A549 (cell line): ENCODE measurements at regions not wholly inside any gene's neighbourhood (a gene's known extent, or its start where the extent isn't known, plus 50 kb on each side); places are given as distances from the start of the nearest gene placed in this dataset.
"Not testable (repeated sequence)": the region's sequence is repeated elsewhere in the genome, so short reads cannot be mapped to it uniquely, and the experiment has no call there.

Source experiments
- ATAC-seq, 2 experiments: fragments of 200-7000 bp in 1 of 2; fragments of >200 bp in 1 of 2; cut with Nextera tagmentation in 1 of 2; cut with Tn5 transposase in 1 of 2; 3 replicates each; pipeline versions ENCODE4 v1.8.0 to v1.9.1; 2018 to 2020; ENCODE audit warnings: mild to moderate bottlenecking in 1 of 2, moderate library complexity in 1 of 2
- CTCF ChIA-PET: fragments of 300-600 bp; sonication (Branson Sonifier 250); formaldehyde crosslinking; extraction: SDS; loops from one replicate; lab custom pipeline; 2021; ENCODE audit warnings: antibody characterized with exemption, inconsistent platforms; lab: Yijun Ruan, JAX
- POLR2A ChIA-PET: fragments of 350-600 bp; formaldehyde crosslinking; extraction: SDS; loops from one replicate; lab custom pipeline; 2021; ENCODE audit warnings: antibody characterized with exemption, inconsistent platforms; lab: Yijun Ruan, JAX
- DNase-seq, 2 experiments: peaks; one replicate each; pipeline versions ENCODE4 v3.0.0 to v3.0.0-alpha.2; 2011 to 2016; ENCODE audit warnings: low read depth in 1 of 2, low spot score in 1 of 2
- FAIRE-seq: peaks from 2 replicates; lab custom pipeline; 2011; peaks lifted over from hg19 to GRCh38; lab: Jason Lieb, UNC
- H3K27ac ChIP-seq, 2 experiments: fragments of >200 bp; sonication (Bioruptor Twin); formaldehyde crosslinking; 3 replicates each; pipeline ENCODE4 v1.5.1; 2016 to 2017
- H3K4me1 ChIP-seq: fragments of >200 bp; sonication (Bioruptor Twin); formaldehyde crosslinking; 3 replicates; pipeline ENCODE4 v1.6.1; 2016
- H3K4me2 ChIP-seq: fragments of >200 bp; sonication (Bioruptor Twin); formaldehyde crosslinking; 3 replicates; pipeline ENCODE4 v1.6.1; 2016
- H3K4me3 ChIP-seq: fragments of >200 bp; sonication (Bioruptor Twin); formaldehyde crosslinking; 3 replicates; pipeline ENCODE4 v1.5.1; 2016
- H3K9me3 ChIP-seq: fragments of >200 bp; sonication (Bioruptor Twin); formaldehyde crosslinking; 3 replicates; pipeline ENCODE4 v1.6.1; 2016
- ATOH8 ChIP-seq: fragments of 250-450 bp; sonication (Bioruptor Pico); IDR thresholded peaks from 2 replicates; pipeline ENCODE4 v1.5.0; 2020; ENCODE audit warnings: low read depth, mild to moderate bottlenecking, moderate library complexity
- CBX8 ChIP-seq: fragments of 200-600 bp; sonication (generic); IDR thresholded peaks from 2 replicates; pipeline ENCODE4 v1.6.1; 2016
- EHMT2 ChIP-seq: fragments of 200-600 bp; sonication (generic); IDR thresholded peaks from 2 replicates; pipeline ENCODE4 v1.6.1; 2016; ENCODE audit warnings: antibody characterized with exemption, low read depth, mild to moderate bottlenecking, moderate library complexity
- EP300 ChIP-seq, 2 experiments: fragments of >200 bp; sonication (Bioruptor Twin); formaldehyde crosslinking; IDR thresholded peaks; 2 replicates in 1 of 2; 3 replicates in 1 of 2; pipeline ENCODE4 v1.6.1; 2016 to 2017
- ESRRA ChIP-seq: fragments of 150-350 bp; IDR thresholded peaks from 2 replicates; pipeline ENCODE4 v1.6.1; 2014; ENCODE audit warnings: mild to moderate bottlenecking, low read length, borderline replicate concordance
- HES2 ChIP-seq: fragments of >200 bp; sonication (Bioruptor Twin); formaldehyde crosslinking; IDR thresholded peaks from 2 replicates; pipeline ENCODE4 v1.6.1; 2016
- HEYL ChIP-seq: fragments of 250-450 bp; sonication (Bioruptor Pico); IDR thresholded peaks from 2 replicates; pipeline ENCODE4 v1.8.0; 2021; ENCODE audit warnings: mild to moderate bottlenecking, moderate library complexity
- HOXB13 ChIP-seq: fragments of 250-450 bp; sonication (Bioruptor Pico); IDR thresholded peaks from 2 replicates; pipeline ENCODE4 v1.5.0; 2020; ENCODE audit warnings: low read depth, mild to moderate bottlenecking, moderate library complexity
- HOXB5 ChIP-seq: fragments of 250-450 bp; sonication (Bioruptor Pico); IDR thresholded peaks from 2 replicates; pipeline ENCODE4 v1.5.0; 2020; ENCODE audit warnings: mild to moderate bottlenecking, moderate library complexity
- JUNB ChIP-seq: fragments of >200 bp; sonication (Bioruptor Twin); formaldehyde crosslinking; IDR thresholded peaks from 2 replicates; pipeline ENCODE4 v1.6.1; 2016
- KDM1A ChIP-seq: fragments of 200-600 bp; sonication (generic); IDR thresholded peaks from 2 replicates; pipeline ENCODE4 v1.6.1; 2016; ENCODE audit warnings: low read depth, mild to moderate bottlenecking
- KDM5A ChIP-seq: fragments of 200-600 bp; sonication (generic); IDR thresholded peaks from 2 replicates; pipeline ENCODE4 v1.6.1; 2016; ENCODE audit warnings: antibody characterized with exemption, mild to moderate bottlenecking
- MAFK ChIP-seq: fragments of 450-650 bp; IDR thresholded peaks from 2 replicates; pipeline ENCODE4 v1.6.1; 2014; ENCODE audit not compliant: partially characterized antibody
- MAX ChIP-seq: IDR thresholded peaks from 2 replicates; pipeline ENCODE4 v1.6.1; 2012
- NFE2L2 ChIP-seq: fragments of 150-350 bp; conservative IDR thresholded peaks from 2 replicates; pipeline ENCODE4 v1.6.1; 2014; ENCODE audit warnings: low read length
- NR3C1 ChIP-seq: fragments of >200 bp; sonication (Bioruptor Twin); formaldehyde crosslinking; IDR thresholded peaks from 3 replicates; pipeline ENCODE4 v1.6.1; 2017
- PHF8 ChIP-seq: fragments of 200-600 bp; sonication (generic); IDR thresholded peaks from 2 replicates; pipeline ENCODE4 v1.6.1; 2016; ENCODE audit warnings: low read depth, mild to moderate bottlenecking, antibody characterized with exemption, moderate library complexity, borderline replicate concordance
- POLR2AphosphoS2 ChIP-seq: conservative IDR thresholded peaks from 2 replicates; pipeline ENCODE4 v1.6.1; 2012; ENCODE audit warnings: low read length, improper control_type of control experiment, inconsistent platforms
- RAD21 ChIP-seq, 2 experiments: fragments of >200 bp in 1 of 2; sonication (Bioruptor Twin) in 1 of 2; formaldehyde crosslinking in 1 of 2; IDR thresholded peaks in 1 of 2; conservative IDR thresholded peaks in 1 of 2; 2 replicates in 1 of 2; 3 replicates in 1 of 2; pipeline ENCODE4 v1.6.1; 2012 to 2018; ENCODE audit warnings: inconsistent platforms in 1 of 2
- RFX5 ChIP-seq: fragments of 450-650 bp; IDR thresholded peaks from 2 replicates; pipeline ENCODE4 v1.7.1; 2014; ENCODE audit warnings: antibody characterized with exemption, mild to moderate bottlenecking, moderate library complexity
- SREBF2 ChIP-seq: fragments of 450-650 bp; IDR thresholded peaks from 2 replicates; pipeline ENCODE4 v1.6.1; 2014; ENCODE audit warnings: mild to moderate bottlenecking, moderate library complexity
- WGBS: methylation state at CpG from one replicate; pipeline ENCODE4 v1.1.6; 2017; ENCODE audit errors: missing lambda C conversion rate; 5-methylcytosine and 5-hydroxymethylcytosine counted together
- TF ChIP-seq, protein P1 (sequence below): IDR thresholded peaks from 2 replicates; pipeline ENCODE4 v1.6.1; 2012; ENCODE audit warnings: low read depth, borderline replicate concordance
- TF ChIP-seq, protein P2 (sequence below): IDR thresholded peaks from 2 replicates; pipeline ENCODE4 v1.6.1; 2012

DNA sequence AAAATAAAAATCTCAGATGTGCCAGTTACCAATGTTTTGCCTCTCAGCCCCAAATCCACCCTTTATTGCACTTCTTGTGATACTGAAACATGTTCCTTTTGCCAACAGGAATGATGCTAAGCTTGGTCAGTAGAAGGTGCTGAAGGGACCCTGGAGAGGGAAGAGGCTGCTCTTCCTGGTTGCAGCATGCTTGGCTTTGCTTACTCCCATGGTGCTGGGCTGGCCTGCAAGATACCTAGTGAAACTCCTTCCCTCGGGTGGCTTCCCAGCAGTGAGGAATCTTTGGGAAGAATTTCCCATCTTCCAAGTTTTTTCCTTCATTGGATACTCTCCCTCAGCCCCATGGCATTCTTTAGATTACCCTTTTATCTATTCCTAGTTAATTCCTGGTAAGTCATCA is 151.8 kb upstream of the TGFBR2 start (continued):
- TF ChIP-seq EP300 (IDR thresholded peaks at IDR 0.05) (no peak), HES2 (no peak)

DNA sequence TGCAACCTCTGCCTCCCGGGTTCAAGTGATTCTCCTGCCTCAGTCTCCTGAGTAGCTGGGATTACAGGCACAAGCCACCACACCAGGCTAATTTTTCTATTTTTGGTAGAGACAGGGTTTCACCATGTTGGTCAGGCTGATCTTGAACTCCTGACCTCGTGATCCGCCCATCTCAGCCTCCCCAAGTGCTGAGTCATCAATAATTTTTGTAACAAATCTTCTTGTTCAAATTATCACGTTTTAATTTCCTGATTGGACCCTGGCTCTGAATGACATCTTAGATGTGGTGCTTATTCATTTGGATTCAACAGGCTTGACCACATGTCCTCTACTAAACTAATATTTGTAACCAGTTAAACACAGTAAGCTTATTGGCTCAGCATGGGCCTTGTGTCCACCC is 151.3 kb upstream of the TGFBR2 start:
- 79% methylated on average over 4 of the region's 4 CpGs for WGBS
- H3K4me1 ChIP-seq, H3K9me3 ChIP-seq, H3K27ac ChIP-seq, FAIRE-seq, CTCF ChIA-PET, DNase-seq: not testable (repeated sequence)
- peak; percentile 97 for TF ChIP-seq MAFK
- TF ChIP-seq, all 56 proteins: peak for 1; not testable (repeated sequence) for 55
- H3K4me3 ChIP-seq, H3K4me2 ChIP-seq, POLR2A ChIA-PET, ATAC-seq: not testable (repeated sequence)

DNA sequence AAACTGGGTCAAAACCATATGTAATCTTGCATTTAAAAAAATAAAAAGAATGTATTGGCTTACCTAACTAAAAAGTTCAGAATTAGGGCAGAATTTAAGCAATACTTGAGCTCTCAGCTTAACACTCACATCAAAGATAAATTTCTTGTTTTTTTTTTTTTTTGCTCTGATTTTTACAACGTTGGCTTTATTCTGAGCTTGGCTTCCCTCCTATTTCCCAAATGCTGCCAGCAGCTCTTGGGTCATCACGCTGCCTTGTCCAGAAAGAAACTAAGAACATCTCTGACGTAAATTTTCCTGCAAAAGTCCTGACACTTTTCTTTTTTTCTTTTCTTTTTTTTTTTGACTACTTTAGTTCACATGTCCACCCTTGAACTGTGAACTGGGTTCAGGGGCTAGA is 150.6 kb upstream of the TGFBR2 start:
- no peak for TF ChIP-seq SREBF2
- no peak for TF ChIP-seq NFE2L2
- TF ChIP-seq RAD21 (conservative IDR thresholded peaks at IDR 0.05 in 1 of 2, IDR thresholded peaks at IDR 0.05 in 1 of 2) = no peak
- TF ChIP-seq, protein P1, sequence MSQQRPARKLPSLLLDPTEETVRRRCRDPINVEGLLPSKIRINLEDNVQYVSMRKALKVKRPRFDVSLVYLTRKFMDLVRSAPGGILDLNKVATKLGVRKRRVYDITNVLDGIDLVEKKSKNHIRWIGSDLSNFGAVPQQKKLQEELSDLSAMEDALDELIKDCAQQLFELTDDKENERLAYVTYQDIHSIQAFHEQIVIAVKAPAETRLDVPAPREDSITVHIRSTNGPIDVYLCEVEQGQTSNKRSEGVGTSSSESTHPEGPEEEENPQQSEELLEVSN = no peak
- TF ChIP-seq NR3C1 = no peak
- no peak for TF ChIP-seq KDM5A
- TF ChIP-seq EHMT2 = no peak
- no peak for TF ChIP-seq HEYL
- TF ChIP-seq ESRRA = no peak
- no peak for TF ChIP-seq KDM1A
- TF ChIP-seq, protein P2, sequence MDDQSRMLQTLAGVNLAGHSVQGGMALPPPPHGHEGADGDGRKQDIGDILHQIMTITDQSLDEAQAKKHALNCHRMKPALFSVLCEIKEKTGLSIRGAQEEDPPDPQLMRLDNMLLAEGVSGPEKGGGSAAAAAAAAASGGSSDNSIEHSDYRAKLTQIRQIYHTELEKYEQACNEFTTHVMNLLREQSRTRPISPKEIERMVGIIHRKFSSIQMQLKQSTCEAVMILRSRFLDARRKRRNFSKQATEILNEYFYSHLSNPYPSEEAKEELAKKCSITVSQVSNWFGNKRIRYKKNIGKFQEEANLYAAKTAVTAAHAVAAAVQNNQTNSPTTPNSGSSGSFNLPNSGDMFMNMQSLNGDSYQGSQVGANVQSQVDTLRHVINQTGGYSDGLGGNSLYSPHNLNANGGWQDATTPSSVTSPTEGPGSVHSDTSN = no peak
- no peak for TF ChIP-seq HOXB5 (CRISPR knock-in tag)
- no peak for TF ChIP-seq CBX8
- no peak for TF ChIP-seq POLR2AphosphoS2
- no peak for TF ChIP-seq MAX
- no peak for TF ChIP-seq JUNB
- TF ChIP-seq PHF8 = no peak
- TF ChIP-seq ATOH8 = no peak
- TF ChIP-seq HOXB13 (CRISPR knock-in tag) = no peak
- TF ChIP-seq RFX5 = no peak
- TF ChIP-seq, all 56 proteins: peak for 0
- ATAC-seq (no peak), FAIRE-seq (no peak), DNase-seq (no peak)
- Histone ChIP-seq H3K4me3 (no peak overlapping the region), H3K9me3 (no peaks in the 10 kb centered on the region; the same call in 2 of the 3 replicates), H3K4me1 (no peaks in the 10 kb centered on the region), H3K4me2 (no peak overlapping the region), H3K27ac (no peak overlapping the region)
- ChIA-PET POLR2A (no interaction called here), CTCF (interaction anchor here (0.6 to 1.3 kb wide), 3 partner anchors 18 to 246 kb away, joined by 3 read pairs; no protein-coding TSS in a partner anchor)
- WGBS = 83% methylated on average over 3 of the region's 3 CpGs
